Hepatocyte (in vitro differentiated cells): ENCODE measurements at regions not wholly inside any gene's neighbourhood (a gene's known extent, or its start where the extent isn't known, plus 50 kb on each side); places are given as distances from the start of the nearest gene placed in this dataset.

ENCODE experiments used
- CTCF ChIP-seq: fragments of 200-600 bp; sonication (generic); IDR thresholded peaks from 2 replicates; pipeline ENCODE4 v1.5.1; 2016; ENCODE audit warnings: antibody characterized with exemption, mild to moderate bottlenecking; ENCODE audit not compliant: poor library complexity
- EZH2 ChIP-seq: fragments of 200-600 bp; sonication (generic); IDR thresholded peaks from 2 replicates; pipeline ENCODE4 v1.6.1; 2016; ENCODE audit warnings: antibody characterized with exemption, mild to moderate bottlenecking, borderline replicate concordance
- EZH2phosphoT487 ChIP-seq: fragments of 200-600 bp; sonication (generic); IDR thresholded peaks from one replicate; pipeline ENCODE4 v1.6.1; 2018; ENCODE audit warnings: antibody characterized with exemption, mild to moderate bottlenecking, low read depth, moderate library complexity; ENCODE audit not compliant: unreplicated experiment, severe bottlenecking

DNA sequence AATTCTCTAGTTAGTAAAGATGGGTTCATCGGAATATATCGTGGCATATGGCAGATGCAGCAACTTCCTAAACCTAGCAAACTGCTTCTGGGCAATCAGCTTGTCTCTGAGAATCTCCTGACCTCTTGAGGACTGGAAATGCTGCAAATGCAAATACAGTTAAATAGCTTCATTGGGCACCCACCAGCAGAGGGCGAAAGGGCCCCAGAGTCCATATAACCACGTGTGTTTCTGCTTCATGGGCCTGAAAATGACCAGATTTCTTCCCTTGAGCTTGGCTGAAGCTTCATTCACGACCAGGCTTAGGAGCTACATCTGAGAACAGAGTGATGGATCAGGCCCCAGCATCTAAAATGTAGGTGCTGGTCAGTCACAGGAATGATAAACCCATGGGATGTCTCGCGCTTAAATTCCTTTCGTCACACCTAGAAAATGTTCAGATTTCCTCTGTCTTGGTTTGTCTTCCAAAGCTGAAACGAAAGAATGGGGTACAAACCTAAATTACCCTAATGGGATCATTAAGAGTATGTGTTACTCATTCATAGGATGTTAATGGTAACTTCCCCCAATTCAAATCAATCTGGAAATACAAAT is 1482.5 kb upstream of the TMEM132C start:
- peak; percentile 76 for TF ChIP-seq CTCF
- TF ChIP-seq EZH2phosphoT487 = no peak
- TF ChIP-seq EZH2 = no peak
